ENCODE measurements at regions not wholly inside any gene's neighbourhood (a gene's known extent, or its start where the extent isn't known, plus 50 kb on each side); places are given as distances from the start of the nearest gene placed in this dataset.

DNA sequence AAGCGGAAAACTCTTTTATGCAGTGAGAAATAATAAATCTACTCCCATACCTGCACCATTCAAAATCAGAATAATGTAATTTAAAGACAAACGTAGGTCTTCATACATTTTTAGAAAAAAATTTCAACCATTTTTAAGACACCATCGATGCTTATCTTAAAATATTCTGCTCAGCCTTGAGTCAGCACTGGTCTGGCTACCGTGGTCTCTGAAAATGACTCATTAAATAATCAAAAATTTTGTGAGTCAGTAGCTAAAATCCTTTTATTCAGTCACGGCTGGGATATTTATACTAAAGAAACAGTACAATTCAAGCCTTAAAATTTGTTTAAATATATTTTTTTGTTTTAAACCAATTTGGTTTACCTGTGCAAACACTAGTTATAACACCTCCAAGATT is 2862.8 kb upstream of the PCDH20 start:
- peak; percentile 60 for DNase-seq (ENCODE audit: low read depth)
- H3K4me3 ChIP-seq (ENCODE audit: low read length) = no peak overlapping the region
- TF ChIP-seq, protein P1, sequence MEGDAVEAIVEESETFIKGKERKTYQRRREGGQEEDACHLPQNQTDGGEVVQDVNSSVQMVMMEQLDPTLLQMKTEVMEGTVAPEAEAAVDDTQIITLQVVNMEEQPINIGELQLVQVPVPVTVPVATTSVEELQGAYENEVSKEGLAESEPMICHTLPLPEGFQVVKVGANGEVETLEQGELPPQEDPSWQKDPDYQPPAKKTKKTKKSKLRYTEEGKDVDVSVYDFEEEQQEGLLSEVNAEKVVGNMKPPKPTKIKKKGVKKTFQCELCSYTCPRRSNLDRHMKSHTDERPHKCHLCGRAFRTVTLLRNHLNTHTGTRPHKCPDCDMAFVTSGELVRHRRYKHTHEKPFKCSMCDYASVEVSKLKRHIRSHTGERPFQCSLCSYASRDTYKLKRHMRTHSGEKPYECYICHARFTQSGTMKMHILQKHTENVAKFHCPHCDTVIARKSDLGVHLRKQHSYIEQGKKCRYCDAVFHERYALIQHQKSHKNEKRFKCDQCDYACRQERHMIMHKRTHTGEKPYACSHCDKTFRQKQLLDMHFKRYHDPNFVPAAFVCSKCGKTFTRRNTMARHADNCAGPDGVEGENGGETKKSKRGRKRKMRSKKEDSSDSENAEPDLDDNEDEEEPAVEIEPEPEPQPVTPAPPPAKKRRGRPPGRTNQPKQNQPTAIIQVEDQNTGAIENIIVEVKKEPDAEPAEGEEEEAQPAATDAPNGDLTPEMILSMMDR (IDR thresholded peaks at IDR 0.05; ENCODE audit: insufficient read depth, low read depth, low read length, missing control alignments) = no peak

DNA sequence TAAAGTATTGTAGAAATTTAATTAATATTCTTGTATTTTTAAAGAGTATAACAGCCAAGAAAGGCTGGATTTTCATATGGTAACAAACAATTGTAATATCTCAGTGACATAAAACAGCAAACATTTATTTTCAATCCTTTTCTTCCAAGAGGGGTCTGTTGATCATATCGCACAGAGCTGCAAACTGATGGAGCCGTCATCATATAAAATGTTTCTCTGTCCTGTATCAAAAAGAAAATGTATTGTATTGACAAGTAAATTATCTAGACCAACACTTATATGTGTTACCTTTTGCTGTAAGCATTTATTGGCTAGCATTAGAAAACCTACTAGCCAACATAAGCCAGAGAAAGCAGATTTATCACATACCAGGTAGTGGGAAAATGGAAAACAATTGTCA is 2861.4 kb upstream of the PCDH20 start:
- TF ChIP-seq, protein P1 (IDR thresholded peaks at IDR 0.05; ENCODE audit: insufficient read depth, low read depth, low read length, missing control alignments) = no peak
- DNase-seq (ENCODE audit: low read depth) = no peak
- no peak overlapping the region for H3K4me3 ChIP-seq (ENCODE audit: low read length)

DNA sequence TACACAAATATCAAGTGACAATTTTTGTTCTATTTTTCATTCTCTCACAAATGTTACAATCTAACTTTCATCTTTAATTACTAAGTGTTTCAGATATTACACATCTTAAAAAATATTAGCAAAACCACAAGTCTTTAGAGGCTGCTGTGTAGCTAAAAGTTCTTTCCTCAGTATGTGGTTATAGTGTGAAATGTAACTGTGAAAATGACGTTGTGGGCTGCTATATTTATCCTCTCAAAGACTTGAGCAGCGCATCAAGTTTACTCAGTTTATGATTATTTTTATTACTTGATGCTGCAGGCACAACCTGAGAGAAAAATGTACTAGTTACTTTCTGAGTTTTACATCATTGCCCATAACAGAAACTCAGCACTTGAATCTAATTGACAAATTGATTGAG is 2860.6 kb upstream of the PCDH20 start:
- TF ChIP-seq, protein P1 (IDR thresholded peaks at IDR 0.05; ENCODE audit: insufficient read depth, low read depth, low read length, missing control alignments) = no peak
- no peak for DNase-seq (ENCODE audit: low read depth)
- H3K4me3 ChIP-seq (ENCODE audit: low read length) = no peak overlapping the region

DNA sequence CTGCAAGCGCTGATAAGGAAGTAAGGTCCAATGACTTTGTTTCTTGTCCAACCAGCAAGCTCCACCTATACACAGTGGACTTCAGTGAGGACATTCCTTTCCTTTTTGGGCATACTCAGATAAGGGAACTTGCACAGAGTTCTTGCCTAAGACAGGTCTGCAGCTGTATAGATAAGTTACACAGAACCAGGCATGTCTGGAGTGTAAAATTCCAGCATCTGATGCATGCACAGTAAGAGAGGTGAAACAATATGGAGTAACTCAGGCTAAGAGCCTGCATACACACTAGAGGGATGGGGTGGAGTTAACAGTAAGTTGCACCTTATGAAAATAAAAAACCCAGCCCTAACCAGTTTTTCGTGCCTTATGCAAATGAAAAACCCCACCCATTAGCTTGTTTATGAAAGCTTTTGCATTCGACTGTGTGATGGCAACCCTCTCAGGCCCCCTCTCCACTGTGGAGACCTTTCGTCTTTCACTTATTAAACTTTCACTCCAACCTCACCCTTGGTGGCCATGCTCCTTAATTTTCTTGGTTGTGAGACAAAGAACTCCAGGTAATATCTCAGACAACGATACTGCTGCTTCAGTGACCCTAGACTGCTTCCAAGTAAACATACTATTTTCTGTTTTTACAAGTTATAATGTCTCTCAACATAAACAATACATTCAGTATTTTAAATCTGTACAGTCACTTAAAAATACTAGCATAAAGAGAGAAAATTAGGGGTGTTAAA is 2859.0 kb upstream of the PCDH20 start:
- no peak overlapping the region for H3K4me3 ChIP-seq (ENCODE audit: low read length)
- TF ChIP-seq, protein P1 (IDR thresholded peaks at IDR 0.05; ENCODE audit: insufficient read depth, low read depth, low read length, missing control alignments) = no peak
- peak; percentile 10 for DNase-seq (ENCODE audit: low read depth)

DNA sequence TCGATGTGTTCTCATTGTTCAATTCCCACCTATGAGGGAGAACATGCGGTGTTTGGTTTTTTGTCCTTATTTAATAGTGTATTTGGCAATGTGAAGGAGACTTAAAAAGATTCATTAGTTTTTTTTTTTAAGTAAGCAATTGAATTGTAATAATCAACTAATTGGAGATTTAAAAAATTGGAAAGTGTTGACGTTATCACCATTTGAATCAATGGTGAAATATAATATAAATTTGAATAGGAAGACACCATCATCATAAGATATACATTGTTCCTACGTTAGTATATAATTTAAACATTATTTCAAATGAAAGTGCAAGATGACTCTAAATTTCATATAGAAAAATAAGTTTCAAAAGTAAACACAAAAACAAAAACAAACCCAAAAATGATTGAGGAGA is 2858.1 kb upstream of the PCDH20 start:
- no peak for DNase-seq (ENCODE audit: low read depth)
- TF ChIP-seq, protein P1 (IDR thresholded peaks at IDR 0.05; ENCODE audit: insufficient read depth, low read depth, low read length, missing control alignments) = no peak
- H3K4me3 ChIP-seq (ENCODE audit: low read length) = no peak overlapping the region

DNA sequence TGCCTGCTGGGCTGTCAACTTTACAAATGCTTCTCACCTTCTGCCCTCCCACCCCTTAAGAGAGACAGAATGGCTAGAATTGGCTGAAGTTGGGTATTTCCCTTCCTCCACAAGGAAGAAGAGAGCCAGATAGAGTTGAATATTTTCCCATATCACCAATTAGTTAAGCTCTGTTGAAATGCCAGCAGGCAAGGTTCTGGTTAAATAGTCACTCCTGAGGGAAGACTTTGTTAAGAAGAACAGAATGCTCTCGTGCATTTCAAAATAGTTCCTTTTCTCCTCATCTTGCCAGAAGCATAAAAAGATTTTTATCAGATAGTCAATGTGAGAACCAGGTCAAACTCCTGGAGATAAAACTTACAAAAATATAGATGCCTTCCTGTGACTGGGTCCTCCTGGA is 2857.0 kb upstream of the PCDH20 start:
- DNase-seq (ENCODE audit: low read depth) = no peak
- TF ChIP-seq, protein P1 (IDR thresholded peaks at IDR 0.05; ENCODE audit: insufficient read depth, low read depth, low read length, missing control alignments) = no peak
- H3K4me3 ChIP-seq (ENCODE audit: low read length) = no peak overlapping the region

DNA sequence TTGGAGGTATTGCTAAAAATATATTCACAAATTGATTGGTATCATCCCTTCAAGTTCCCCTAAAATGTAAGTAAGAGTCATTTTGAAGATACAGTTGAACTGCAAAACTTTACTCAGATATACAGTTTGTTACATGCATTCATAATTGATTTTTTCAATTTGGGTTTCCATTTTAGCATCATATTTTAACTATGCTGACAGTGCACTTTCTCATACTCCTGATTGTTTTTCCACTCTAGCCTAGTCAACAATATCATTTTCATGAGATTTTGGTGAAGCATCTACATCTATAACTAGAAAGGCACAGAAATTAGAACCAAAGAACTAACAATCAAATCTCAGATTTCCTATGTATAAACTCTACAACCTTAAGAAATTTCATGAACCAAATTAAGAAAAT is 2850.4 kb upstream of the PCDH20 start:
- no peak for DNase-seq (ENCODE audit: low read depth)
- no peak overlapping the region for H3K4me3 ChIP-seq (ENCODE audit: low read length)
- TF ChIP-seq, protein P1 (IDR thresholded peaks at IDR 0.05; ENCODE audit: insufficient read depth, low read depth, low read length, missing control alignments) = no peak

Data from epithelial cell of esophagus (primary cell).